HepG2 (cell line): ENCODE measurements at regions not wholly inside any gene's neighbourhood (a gene's known extent, or its start where the extent isn't known, plus 50 kb on each side); places are given as distances from the start of the nearest gene placed in this dataset.

Experiments used
- ATAC-seq: fragments of 200-7000 bp; cut with Tn5 transposase; 3 replicates; pipeline ENCODE4 v1.9.1; 2020; ENCODE audit warnings: mild to moderate bottlenecking, moderate library complexity
- BruUV-seq: library from RNA; stranded (reverse); fragments of 400-500 nt; replicated peaks from 2 replicates; lab custom pipeline; 2021; lab: Mats Ljungman, UMichigan
- CTCF ChIA-PET: fragments of 300-600 bp; formaldehyde crosslinking; extraction: SDS; loops from one replicate; lab custom pipeline; 2021; ENCODE audit warnings: low total read pairs, inconsistent platforms, low intra/inter-chr PET ratio; lab: Yijun Ruan, JAX
- POLR2A ChIA-PET: fragments of 350-600 bp; sonication (Branson Sonifier 250); formaldehyde crosslinking; loops from one replicate; lab custom pipeline; 2020; ENCODE audit warnings: antibody characterized with exemption, inconsistent platforms; lab: Yijun Ruan, JAX
- DNase-seq: peaks from one replicate; pipeline ENCODE4 v3.0.0-alpha.2; 2015; ENCODE audit warnings: low spot score
- FAIRE-seq: peaks from 3 replicates; lab custom pipeline; 2011; peaks lifted over from hg19 to GRCh38; lab: Jason Lieb, UNC
- H2AFZ ChIP-seq: one replicate; pipeline ENCODE4 v1.6.1; 2011; ENCODE audit warnings: low read length, inconsistent platforms
- H3K27ac ChIP-seq: fragments of 300-600 bp; 3 replicates; pipeline ENCODE4 v1.8.0; 2011; ENCODE audit warnings: mixed run types, mild to moderate bottlenecking, mixed read lengths, low read length, inconsistent platforms; ENCODE audit not compliant: insufficient read depth; ENCODE audit errors: extremely low read length
- H3K27me3 ChIP-seq, 2 experiments: fragments of 200-600 bp in 1 of 2; 2 replicates in 1 of 2; 3 replicates in 1 of 2; pipeline versions ENCODE4 v1.6.0 to v1.8.0; 2011; ENCODE audit warnings: low read length in 2 of 2, mild to moderate bottlenecking in 2 of 2, moderate library complexity in 2 of 2, inconsistent platforms in 1 of 2; ENCODE audit not compliant: insufficient read depth in 2 of 2, control insufficient read depth in 1 of 2
- H3K36me3 ChIP-seq, 2 experiments: fragments of 200-600 bp in 1 of 2; replicated peaks in 1 of 2; 2 replicates in 1 of 2; 3 replicates in 1 of 2; pipeline versions ENCODE4 v1.5.1 to v1.8.0; 2011; ENCODE audit warnings: low read length in 2 of 2, inconsistent platforms in 1 of 2; ENCODE audit not compliant: insufficient read depth in 2 of 2, control insufficient read depth in 1 of 2
- H3K4me1 ChIP-seq: 2 replicates; pipeline ENCODE4 v1.5.1; 2012; ENCODE audit warnings: low read length, inconsistent platforms; ENCODE audit not compliant: insufficient read depth
- H3K4me2 ChIP-seq: 2 replicates; pipeline ENCODE4 v1.6.0; 2011; ENCODE audit warnings: low read depth, low read length, inconsistent platforms
- H3K4me3 ChIP-seq, 3 experiments: fragments of 200-600 bp in 1 of 3; sonication (generic), shearing (Covaris generic) in 1 of 3; replicated peaks in 1 of 3; 2 replicates each; pipeline ENCODE4 v1.5.1; 2011 to 2016; ENCODE audit warnings: low read length in 3 of 3, inconsistent platforms in 2 of 3, low read depth in 2 of 3, mild to moderate bottlenecking in 2 of 3, control low read depth in 1 of 3, mixed read lengths in 1 of 3; ENCODE audit not compliant: insufficient read depth in 1 of 3
- H3K79me2 ChIP-seq: one replicate; pipeline ENCODE4 v1.6.1; 2011; ENCODE audit warnings: low read length, inconsistent platforms; ENCODE audit not compliant: insufficient read depth
- H3K9ac ChIP-seq: 2 replicates; pipeline ENCODE4 v1.6.0; 2011; ENCODE audit warnings: mild to moderate bottlenecking, low read depth, low read length, inconsistent platforms; ENCODE audit not compliant: insufficient read depth
- H3K9me3 ChIP-seq: 2 replicates; pipeline ENCODE4 v1.5.1; 2012; ENCODE audit warnings: mild to moderate bottlenecking, low read length
- H4K20me1 ChIP-seq: 2 replicates; pipeline ENCODE4 v1.6.0; 2011; ENCODE audit warnings: inconsistent platforms, mild to moderate bottlenecking, low read length, moderate library complexity; ENCODE audit not compliant: insufficient read depth
- GABPB1 ChIP-seq: IDR thresholded peaks from 2 replicates; pipeline ENCODE4 v1.6.1; 2016; ENCODE audit warnings: mild to moderate bottlenecking, missing genetic modification reagents, moderate library complexity, missing compliant biosample characterization
- PLRG1 ChIP-seq: fragments of 450-650 bp; conservative IDR thresholded peaks from 2 replicates; pipeline ENCODE4 v1.6.1; 2016
- RBAK ChIP-seq: sonication (generic); formaldehyde crosslinking; IDR thresholded peaks from 2 replicates; pipeline ENCODE4 v1.5.1; 2020; ENCODE audit warnings: mild to moderate bottlenecking, missing genetic modification reagents
- ZNF644 ChIP-seq: IDR thresholded peaks from 2 replicates; pipeline ENCODE4 v1.6.1; 2016; ENCODE audit warnings: low read depth
- WGBS: methylation state at CpG from one replicate; pipeline ENCODE4 v1.1.6; 2017; ENCODE audit warnings: low lambda C conversion rate; 5-methylcytosine and 5-hydroxymethylcytosine counted together
- in situ Hi-C: cut with HindIII; loops from 2 replicates; pipeline ENCODE4 v1.10.0; 2017; ENCODE audit warnings: low pct_unique_long_range_greater_than_20kb; ENCODE audit not compliant: extremely low pct_ligation_motif_present
- intact Hi-C: fragments of 100-400 bp; cut with micrococcal nuclease; formaldehyde crosslinking; loops from one replicate; pipeline ENCODE4 v1.10.0; 2022; ENCODE audit not compliant: unreplicated experiment
- TF ChIP-seq, protein P1 (sequence below): fragments of 450-650 bp; IDR thresholded peaks from 2 replicates; pipeline ENCODE4 v1.6.1; 2016
- TF ChIP-seq, protein P2 (sequence below): sonication (generic); formaldehyde crosslinking; IDR thresholded peaks from 2 replicates; pipeline ENCODE4 v1.5.0; 2020; ENCODE audit warnings: missing genetic modification reagents
- TF ChIP-seq, protein P3 (sequence below): sonication (generic); formaldehyde crosslinking; IDR thresholded peaks from 2 replicates; pipeline ENCODE4 v1.4.0; 2020; ENCODE audit warnings: mild to moderate bottlenecking, missing genetic modification reagents

DNA sequence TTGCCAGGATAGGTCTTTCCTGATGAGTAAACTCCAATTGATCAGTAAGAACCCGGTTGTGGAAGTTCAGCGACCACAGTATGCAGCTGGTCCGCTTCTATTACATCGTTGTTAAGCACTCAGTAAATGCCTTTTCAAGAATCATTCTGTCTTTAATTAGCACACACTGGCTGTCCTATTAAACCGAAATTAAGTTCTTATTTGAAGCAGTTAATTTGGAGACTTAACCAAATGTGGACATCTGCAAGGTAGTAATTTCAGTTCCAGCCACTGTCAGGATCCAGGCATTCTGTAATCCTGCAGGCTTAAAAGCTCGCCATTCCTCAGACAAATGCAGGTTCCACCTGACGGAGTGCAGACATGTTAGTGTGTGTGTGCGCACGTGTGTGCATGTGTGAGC is 254.6 kb downstream of the IRX2 start:
- H2AFZ ChIP-seq, result no peak overlapping the region
- H3K27me3 ChIP-seq, result no peaks in the 10 kb centered on the region
- POLR2A ChIA-PET, result no interaction called here
- in situ Hi-C loops, result no loop called here
- no peak overlapping the region for H3K4me3 ChIP-seq
- H4K20me1 ChIP-seq, result no peaks in the 10 kb centered on the region
- intact Hi-C loops, result no loop called here
- BruUV-seq, result no TSS peak
- H3K4me2 ChIP-seq, result no peak overlapping the region
- no peak for DNase-seq
- H3K9me3 ChIP-seq, result peaks cover 22% of the 10 kb centered on the region
- TF ChIP-seq, protein P1, sequence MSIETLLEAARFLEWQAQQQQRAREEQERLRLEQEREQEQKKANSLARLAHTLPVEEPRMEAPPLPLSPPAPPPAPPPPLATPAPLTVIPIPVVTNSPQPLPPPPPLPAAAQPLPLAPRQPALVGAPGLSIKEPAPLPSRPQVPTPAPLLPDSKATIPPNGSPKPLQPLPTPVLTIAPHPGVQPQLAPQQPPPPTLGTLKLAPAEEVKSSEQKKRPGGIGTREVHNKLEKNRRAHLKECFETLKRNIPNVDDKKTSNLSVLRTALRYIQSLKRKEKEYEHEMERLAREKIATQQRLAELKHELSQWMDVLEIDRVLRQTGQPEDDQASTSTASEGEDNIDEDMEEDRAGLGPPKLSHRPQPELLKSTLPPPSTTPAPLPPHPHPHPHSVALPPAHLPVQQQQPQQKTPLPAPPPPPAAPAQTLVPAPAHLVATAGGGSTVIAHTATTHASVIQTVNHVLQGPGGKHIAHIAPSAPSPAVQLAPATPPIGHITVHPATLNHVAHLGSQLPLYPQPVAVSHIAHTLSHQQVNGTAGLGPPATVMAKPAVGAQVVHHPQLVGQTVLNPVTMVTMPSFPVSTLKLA, result peak; percentile 69
- TF ChIP-seq GABPB1, result no peak
- TF ChIP-seq, all 625 proteins: peak for 1
- Histone ChIP-seq H3K4me1 (no peaks in the 10 kb centered on the region), H3K9ac (no peak overlapping the region), H3K79me2 (no peaks in the 10 kb centered on the region), H3K36me3 (no peaks in the 10 kb centered on the region), H3K27ac (no peak overlapping the region)
- ATAC-seq (no peak), FAIRE-seq (no peak)
- 38% methylated on average over 6 of the region's 9 CpGs for WGBS
- CTCF ChIA-PET, result no interaction called here

DNA sequence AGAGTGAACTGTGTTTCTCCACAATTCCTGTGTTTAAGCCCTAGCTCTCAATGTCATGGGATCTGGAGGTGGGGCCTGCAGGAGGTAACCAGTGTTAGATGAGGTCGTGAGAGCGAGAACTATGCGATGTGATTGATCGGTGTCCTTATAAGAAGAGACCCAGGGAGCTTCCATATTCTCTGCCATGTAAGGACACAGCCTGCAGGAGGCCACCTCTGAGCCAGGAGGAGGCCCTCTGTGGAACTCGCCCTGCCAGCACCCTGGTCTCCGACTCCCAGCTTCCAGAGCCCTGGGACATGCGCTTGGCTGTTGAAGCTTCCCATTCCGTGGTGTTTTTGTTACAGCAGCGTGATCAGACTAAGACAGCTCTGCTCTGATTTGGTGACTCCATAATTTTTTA is 255.4 kb downstream of the IRX2 start:
- in situ Hi-C loops, result no loop called here
- Histone ChIP-seq H2AFZ (no peak overlapping the region), H3K9me3 (peaks cover 14% of the 10 kb centered on the region), H3K9ac (no peak overlapping the region), H3K4me2 (no peak overlapping the region), H3K27ac (no peak overlapping the region), H3K36me3 (no peaks in the 10 kb centered on the region), H4K20me1 (no peaks in the 10 kb centered on the region), H3K4me3 (no peak overlapping the region), H3K27me3 (no peaks in the 10 kb centered on the region), H3K79me2 (no peaks in the 10 kb centered on the region), H3K4me1 (no peaks in the 10 kb centered on the region)
- intact Hi-C loops, result no loop called here
- WGBS, result 22% methylated on average over 9 of the region's 9 CpGs
- ChIA-PET POLR2A (no interaction called here), CTCF (no interaction called here)
- DNase-seq (no peak), FAIRE-seq (no peak), ATAC-seq (peak; percentile 52; the same call in 2 of the 3 replicates)
- no TSS peak for BruUV-seq
- TF ChIP-seq, protein P2, sequence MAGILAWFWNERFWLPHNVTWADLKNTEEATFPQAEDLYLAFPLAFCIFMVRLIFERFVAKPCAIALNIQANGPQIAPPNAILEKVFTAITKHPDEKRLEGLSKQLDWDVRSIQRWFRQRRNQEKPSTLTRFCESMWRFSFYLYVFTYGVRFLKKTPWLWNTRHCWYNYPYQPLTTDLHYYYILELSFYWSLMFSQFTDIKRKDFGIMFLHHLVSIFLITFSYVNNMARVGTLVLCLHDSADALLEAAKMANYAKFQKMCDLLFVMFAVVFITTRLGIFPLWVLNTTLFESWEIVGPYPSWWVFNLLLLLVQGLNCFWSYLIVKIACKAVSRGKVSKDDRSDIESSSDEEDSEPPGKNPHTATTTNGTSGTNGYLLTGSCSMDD, result no peak
- TF ChIP-seq PLRG1 (no peak), ZNF644 (CRISPR knock-in tag) (no peak), RBAK (CRISPR knock-in tag) (no peak)
- TF ChIP-seq, protein P3, sequence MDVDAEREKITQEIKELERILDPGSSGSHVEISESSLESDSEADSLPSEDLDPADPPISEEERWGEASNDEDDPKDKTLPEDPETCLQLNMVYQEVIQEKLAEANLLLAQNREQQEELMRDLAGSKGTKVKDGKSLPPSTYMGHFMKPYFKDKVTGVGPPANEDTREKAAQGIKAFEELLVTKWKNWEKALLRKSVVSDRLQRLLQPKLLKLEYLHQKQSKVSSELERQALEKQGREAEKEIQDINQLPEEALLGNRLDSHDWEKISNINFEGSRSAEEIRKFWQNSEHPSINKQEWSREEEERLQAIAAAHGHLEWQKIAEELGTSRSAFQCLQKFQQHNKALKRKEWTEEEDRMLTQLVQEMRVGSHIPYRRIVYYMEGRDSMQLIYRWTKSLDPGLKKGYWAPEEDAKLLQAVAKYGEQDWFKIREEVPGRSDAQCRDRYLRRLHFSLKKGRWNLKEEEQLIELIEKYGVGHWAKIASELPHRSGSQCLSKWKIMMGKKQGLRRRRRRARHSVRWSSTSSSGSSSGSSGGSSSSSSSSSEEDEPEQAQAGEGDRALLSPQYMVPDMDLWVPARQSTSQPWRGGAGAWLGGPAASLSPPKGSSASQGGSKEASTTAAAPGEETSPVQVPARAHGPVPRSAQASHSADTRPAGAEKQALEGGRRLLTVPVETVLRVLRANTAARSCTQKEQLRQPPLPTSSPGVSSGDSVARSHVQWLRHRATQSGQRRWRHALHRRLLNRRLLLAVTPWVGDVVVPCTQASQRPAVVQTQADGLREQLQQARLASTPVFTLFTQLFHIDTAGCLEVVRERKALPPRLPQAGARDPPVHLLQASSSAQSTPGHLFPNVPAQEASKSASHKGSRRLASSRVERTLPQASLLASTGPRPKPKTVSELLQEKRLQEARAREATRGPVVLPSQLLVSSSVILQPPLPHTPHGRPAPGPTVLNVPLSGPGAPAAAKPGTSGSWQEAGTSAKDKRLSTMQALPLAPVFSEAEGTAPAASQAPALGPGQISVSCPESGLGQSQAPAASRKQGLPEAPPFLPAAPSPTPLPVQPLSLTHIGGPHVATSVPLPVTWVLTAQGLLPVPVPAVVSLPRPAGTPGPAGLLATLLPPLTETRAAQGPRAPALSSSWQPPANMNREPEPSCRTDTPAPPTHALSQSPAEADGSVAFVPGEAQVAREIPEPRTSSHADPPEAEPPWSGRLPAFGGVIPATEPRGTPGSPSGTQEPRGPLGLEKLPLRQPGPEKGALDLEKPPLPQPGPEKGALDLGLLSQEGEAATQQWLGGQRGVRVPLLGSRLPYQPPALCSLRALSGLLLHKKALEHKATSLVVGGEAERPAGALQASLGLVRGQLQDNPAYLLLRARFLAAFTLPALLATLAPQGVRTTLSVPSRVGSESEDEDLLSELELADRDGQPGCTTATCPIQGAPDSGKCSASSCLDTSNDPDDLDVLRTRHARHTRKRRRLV (CRISPR knock-in tag), result no peak
